Mesodermal cell (in vitro differentiated cells): ENCODE measurements at regions not wholly inside any gene's neighbourhood (a gene's known extent, or its start where the extent isn't known, plus 50 kb on each side); places are given as distances from the start of the nearest gene placed in this dataset.
"Not testable (repeated sequence)": the region's sequence is repeated elsewhere in the genome, so short reads cannot be mapped to it uniquely, and the experiment has no call there.

Source experiments
- H3K27ac ChIP-seq: 2 replicates; pipeline ENCODE4 v1.7.0; 2013; ENCODE audit warnings: mild to moderate bottlenecking, low read depth, low read length, moderate library complexity; ENCODE audit not compliant: severe bottlenecking
- H3K36me3 ChIP-seq: 2 replicates; pipeline ENCODE4 v1.7.1; 2013; ENCODE audit warnings: mild to moderate bottlenecking, low read length, moderate library complexity; ENCODE audit not compliant: control insufficient read depth, insufficient read depth
- H3K4me1 ChIP-seq: one replicate; pipeline ENCODE4 v1.7.1; 2013; ENCODE audit warnings: mild to moderate bottlenecking, low read length; ENCODE audit not compliant: insufficient read depth, control insufficient read depth, poor library complexity, severe bottlenecking
- H3K4me3 ChIP-seq: 2 replicates; pipeline ENCODE4 v1.7.0; 2013; ENCODE audit warnings: low read length, control low read depth, mild to moderate bottlenecking; ENCODE audit not compliant: insufficient read depth, poor library complexity, severe bottlenecking; ENCODE audit errors: extremely low read depth
- H3K9me3 ChIP-seq: 2 replicates; pipeline ENCODE4 v1.7.1; 2013; ENCODE audit warnings: mild to moderate bottlenecking, low read length, moderate library complexity; ENCODE audit not compliant: control insufficient read depth
- WGBS, 2 experiments: methylation state at CpG; one replicate each; pipeline ENCODE4 v1.1.5; 2013; ENCODE audit warnings: missing lambda C conversion rate in 2 of 2; ENCODE audit not compliant: insufficient coverage in 2 of 2; 5-methylcytosine and 5-hydroxymethylcytosine counted together

DNA sequence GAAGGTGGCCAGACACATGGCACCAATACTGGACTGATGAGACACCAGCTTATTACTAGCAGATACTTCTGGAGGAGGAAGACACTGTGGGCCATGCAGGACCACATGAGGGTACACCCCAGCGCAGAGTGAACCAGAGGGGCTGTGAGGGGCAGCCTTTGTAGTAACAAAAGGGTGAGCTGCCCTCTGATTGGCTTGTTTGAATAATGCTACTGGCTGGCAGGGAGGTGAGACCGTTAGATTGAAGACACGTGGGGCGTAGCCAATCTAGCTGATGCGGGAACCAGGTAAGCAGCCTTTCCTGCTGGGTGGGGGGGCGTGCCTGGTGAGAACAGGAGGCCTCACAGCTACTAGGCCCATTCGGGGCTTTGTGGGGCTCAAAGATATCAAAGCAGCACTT, 102.8 kb upstream of the SEC14L1 start:
- Histone ChIP-seq H3K4me3 (no peak overlapping the region), H3K36me3 (no peaks in the 10 kb centered on the region), H3K27ac (no peak overlapping the region), H3K9me3 (no peaks in the 10 kb centered on the region), H3K4me1 (no peaks in the 10 kb centered on the region)
- 86 to 88% methylated on average over 4 to 6 of the region's 7 CpGs for WGBS, 2 experiments

DNA sequence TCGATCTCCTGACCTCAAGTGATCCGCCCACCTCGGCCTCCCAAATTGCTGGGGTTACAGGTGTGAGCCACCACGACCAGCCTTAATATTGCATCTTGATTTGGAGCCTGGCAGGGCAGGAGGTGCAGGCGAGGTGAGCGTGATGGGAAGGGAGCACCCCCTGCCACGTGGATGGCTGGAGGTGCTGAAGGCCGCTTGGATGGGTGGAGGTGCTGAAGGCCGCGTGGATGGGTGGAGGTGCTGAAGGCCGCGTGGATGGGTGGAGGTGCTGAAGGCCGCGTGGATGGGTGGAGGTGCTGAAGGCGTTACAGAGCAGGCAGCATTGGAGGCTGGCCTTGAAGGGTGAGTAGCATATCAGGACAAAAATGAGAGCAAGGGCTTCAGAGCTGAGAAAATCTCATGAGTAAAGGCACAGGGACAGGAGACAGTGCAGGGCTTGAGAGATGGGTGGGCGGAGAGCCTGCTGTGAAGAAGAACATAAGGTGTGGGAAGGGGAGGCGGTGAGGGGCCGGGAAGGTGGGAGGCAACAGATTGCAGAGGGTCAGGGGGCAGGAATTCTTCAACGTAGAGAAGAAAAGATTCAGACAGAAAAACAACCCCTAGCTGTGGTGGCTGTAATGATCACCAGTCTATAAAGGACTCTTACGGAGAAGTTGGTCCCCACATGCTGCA, 101.7 kb upstream of the SEC14L1 start:
- no peaks in the 10 kb centered on the region for H3K36me3 ChIP-seq
- 84 to 90% methylated on average over 12 to 20 of the region's 20 CpGs for WGBS, 2 experiments
- no peaks in the 10 kb centered on the region for H3K9me3 ChIP-seq
- no peak overlapping the region for H3K4me3 ChIP-seq
- no peaks in the 10 kb centered on the region for H3K4me1 ChIP-seq
- no peak overlapping the region for H3K27ac ChIP-seq

DNA sequence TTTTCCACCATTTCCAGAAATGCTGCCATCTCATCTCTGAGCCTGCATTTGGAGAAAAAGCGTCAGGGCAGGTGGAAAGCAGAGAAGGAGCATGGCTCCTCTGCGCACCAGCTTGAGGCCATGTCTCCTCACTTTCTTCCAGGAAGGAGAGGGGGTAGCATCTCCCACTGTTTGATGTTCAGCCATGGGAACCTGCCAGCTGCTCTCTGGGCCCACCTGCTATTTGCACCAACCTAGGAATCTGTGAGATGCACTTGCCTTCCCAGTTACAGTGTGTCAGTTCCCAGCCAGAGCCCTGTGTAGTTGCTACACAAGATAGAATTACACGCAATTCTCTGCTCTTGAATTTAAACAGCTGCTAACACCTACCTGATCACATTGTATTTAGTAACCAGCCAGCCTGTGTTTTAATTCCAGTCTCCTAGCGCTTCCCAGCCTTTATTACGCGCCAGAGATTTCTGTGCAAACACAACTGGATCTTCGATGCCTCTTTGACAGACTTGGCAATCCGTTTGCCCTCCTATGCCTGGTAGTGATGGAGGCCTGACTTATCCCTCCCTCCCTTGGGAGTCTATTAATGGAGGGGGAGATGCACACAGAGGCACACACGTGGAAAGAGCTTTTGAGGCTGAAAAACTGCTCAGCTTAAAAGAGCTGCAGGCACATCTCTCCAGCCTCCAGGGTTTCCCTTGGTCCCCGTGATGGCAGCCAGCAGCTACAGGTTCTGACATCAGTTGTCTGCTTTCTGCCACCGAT, 98.1 kb upstream of the SEC14L1 start:
- Histone ChIP-seq H3K27ac (no peak overlapping the region), H3K4me3 (no peak overlapping the region), H3K36me3 (no peaks in the 10 kb centered on the region), H3K4me1 (no peaks in the 10 kb centered on the region), H3K9me3 (no peaks in the 10 kb centered on the region)
- WGBS, 2 experiments: 81 to 88% methylated on average over 10 to 11 of the region's 11 CpGs

DNA sequence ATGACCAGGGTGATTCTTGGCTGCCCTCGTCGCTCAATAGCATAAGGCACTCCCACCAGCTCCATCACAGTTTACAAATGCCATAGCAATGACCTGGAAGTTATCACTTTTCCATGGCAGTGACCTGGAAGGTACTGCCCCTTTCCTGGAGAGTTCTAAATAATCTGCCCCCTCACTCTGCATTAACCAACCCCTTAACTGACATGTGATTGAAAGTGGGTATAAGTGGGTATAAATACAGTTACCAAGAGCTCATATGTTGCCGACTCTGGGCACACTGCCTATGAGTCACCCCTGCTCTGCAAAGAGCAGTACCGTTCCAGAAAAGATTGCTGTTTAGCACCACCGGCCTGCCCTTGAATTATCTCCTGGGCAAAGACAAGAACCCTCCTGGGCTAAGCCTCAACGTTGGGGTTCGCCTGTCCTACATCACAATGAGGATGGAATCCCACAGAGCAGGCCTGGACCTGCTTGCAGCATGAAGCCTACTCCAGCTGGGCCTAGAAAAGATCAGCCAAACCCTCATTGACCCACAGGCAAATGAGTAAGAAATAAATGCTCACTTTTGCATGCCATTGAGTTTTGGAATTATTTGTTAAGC, 95.2 kb upstream of the SEC14L1 start:
- Histone ChIP-seq H3K4me1 (no peaks in the 10 kb centered on the region), H3K4me3 (no peak overlapping the region), H3K27ac (no peak overlapping the region), H3K9me3 (no peaks in the 10 kb centered on the region), H3K36me3 (no peaks in the 10 kb centered on the region)
- 87 to 91% methylated on average over 7 of the region's 7 CpGs for WGBS, 2 experiments

DNA sequence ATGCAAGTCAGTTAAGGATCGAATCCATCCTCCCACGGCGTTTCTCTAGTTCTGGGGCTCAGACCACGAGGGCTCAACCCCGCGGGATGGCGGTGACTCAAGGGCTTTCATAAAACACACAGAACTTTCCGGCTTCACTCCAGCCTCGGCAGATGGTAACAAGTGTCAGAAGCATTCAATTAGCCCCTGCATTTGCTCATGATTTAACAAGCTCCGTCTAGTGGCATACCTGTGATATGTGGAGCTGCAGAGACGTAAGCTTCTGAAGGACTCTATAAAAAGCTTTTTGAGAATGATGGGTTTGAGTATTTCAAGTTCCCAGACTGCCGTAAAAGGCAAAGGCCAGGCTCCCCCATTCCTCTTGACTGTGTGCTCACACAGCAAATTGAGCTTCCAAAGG, 91.3 kb upstream of the SEC14L1 start:
- no peaks in the 10 kb centered on the region for H3K4me1 ChIP-seq
- H3K36me3 ChIP-seq: no peaks in the 10 kb centered on the region
- WGBS, 2 experiments: 89 to 90% methylated on average over 11 of the region's 12 CpGs
- no peak overlapping the region for H3K4me3 ChIP-seq
- no peak overlapping the region for H3K27ac ChIP-seq
- H3K9me3 ChIP-seq: no peaks in the 10 kb centered on the region

DNA sequence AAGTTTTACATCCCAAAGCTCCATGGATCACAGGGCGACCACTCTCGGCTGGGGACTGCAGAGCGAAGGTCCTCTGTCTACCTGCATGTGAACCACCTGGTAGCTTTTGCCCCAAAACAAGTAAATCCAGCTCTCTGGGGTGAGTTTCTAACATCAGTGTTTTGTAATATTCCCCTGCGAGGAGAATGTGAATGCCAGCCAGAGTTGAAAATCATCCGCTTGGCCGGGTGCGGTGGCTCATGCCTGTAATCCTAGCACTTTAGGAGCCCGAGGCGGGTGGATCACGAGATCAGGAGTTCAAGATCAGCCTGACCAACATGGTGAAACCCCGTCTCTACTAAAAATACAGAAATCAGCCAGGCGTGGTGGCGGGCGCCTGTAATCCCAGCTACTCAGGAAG, 89.9 kb upstream of the SEC14L1 start:
- 93 to 94% methylated on average over 7 to 10 of the region's 14 CpGs for WGBS, 2 experiments
- not testable (repeated sequence) for H3K4me1 ChIP-seq, H3K36me3 ChIP-seq, H3K4me3 ChIP-seq, H3K9me3 ChIP-seq, H3K27ac ChIP-seq

DNA sequence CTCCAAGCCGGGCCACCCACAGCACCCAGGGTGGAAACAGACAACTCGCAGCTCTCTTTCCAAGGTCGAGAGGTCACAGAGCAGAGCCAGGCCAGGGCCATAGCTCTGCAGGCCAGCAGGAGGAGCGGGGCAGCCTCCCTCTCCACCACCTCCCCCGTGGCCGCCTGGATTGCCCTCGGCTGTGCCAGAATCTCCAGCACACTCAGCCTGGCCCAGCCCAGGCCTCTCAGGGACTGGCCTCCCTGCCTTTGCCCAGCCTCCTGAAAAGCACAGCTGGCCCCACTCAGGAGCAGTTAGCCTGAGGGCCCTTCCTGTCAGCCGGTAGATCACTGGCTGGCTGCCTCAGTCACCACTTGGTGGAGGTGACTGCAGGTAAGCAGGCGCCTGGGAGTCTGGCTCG, 85.8 kb upstream of the SEC14L1 start:
- Histone ChIP-seq H3K27ac (no peak overlapping the region), H3K4me1 (no peaks in the 10 kb centered on the region), H3K4me3 (no peak overlapping the region), H3K9me3 (no peaks in the 10 kb centered on the region), H3K36me3 (no peaks in the 10 kb centered on the region)
- 61 to 84% methylated on average over 8 to 10 of the region's 10 CpGs for WGBS, 2 experiments

DNA sequence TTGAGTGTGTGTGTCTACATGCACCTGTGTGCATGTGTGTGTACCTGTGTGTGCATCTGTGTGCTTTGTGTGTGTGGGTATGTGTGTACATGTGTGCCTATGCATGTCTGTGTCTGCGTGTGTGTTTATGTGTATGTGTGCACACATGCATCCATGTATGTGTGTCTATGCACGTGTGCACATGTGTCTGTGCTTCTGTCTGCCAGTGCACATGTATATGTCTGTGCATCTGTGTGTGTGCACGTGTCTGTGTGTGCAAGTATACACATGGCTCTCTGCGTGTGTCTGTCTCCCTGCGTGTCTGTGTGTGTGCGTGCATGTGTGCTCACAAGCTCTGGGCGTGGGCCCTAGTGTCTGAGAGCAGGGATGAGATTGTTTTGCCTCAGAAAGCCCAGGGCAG, 85.3 kb upstream of the SEC14L1 start:
- no peak overlapping the region for H3K27ac ChIP-seq
- H3K4me3 ChIP-seq: no peak overlapping the region
- 86 to 93% methylated on average over 4 to 7 of the region's 7 CpGs for WGBS, 2 experiments

DNA sequence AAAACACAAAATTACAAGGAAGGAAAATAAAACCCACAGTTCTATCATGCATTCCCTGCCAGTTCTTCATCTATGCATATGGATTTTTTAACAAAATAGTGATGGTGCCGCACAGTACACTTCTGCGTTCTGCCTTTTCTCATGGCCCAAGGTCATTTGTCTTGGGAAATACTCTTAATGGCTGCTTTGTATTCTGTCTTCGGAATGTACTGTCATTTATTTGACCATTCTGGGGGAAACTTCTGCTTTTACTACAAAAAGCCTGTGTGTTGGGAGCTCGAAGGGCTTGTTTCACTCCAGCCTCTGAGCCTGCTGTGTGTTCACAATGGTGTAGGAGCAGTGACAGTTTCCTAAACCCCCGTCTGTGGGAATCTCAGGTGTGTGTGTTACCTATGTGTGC, 82.8 kb upstream of the SEC14L1 start:
- Histone ChIP-seq H3K27ac (no peak overlapping the region), H3K36me3 (no peaks in the 10 kb centered on the region), H3K9me3 (no peaks in the 10 kb centered on the region), H3K4me3 (no peak overlapping the region), H3K4me1 (no peaks in the 10 kb centered on the region)
- 80 to 92% methylated on average over 2 to 5 of the region's 5 CpGs for WGBS, 2 experiments

More for the DNA sequence above, 85.3 kb upstream of the SEC14L1 start:
- Histone ChIP-seq H3K9me3 (no peaks in the 10 kb centered on the region), H3K36me3 (no peaks in the 10 kb centered on the region), H3K4me1 (no peaks in the 10 kb centered on the region)

DNA sequence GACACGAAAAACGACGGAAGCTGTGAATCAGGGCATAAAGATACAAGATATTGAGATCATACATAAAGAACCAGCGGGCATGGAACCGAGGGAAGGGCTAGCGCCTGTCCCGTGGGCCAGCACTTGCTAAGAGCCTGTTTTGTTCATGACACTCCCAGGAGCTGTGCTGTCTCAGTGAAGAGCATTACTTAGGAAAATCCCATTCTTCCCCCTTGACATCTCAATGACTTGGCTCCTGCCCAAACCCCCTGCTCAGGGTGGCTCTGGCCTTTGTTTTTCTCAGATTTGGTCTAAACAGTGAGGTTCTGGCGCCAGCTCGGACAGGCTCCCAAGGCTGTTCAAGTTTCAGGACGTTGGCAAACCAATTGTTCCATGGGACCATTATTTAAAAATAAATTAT, 79.1 kb upstream of the SEC14L1 start:
- H3K4me1 ChIP-seq: no peaks in the 10 kb centered on the region
- no peak overlapping the region for H3K4me3 ChIP-seq
- H3K36me3 ChIP-seq: no peaks in the 10 kb centered on the region
- no peak overlapping the region for H3K27ac ChIP-seq
- H3K9me3 ChIP-seq: no peaks in the 10 kb centered on the region
- 86 to 92% methylated on average over 7 to 8 of the region's 10 CpGs for WGBS, 2 experiments

DNA sequence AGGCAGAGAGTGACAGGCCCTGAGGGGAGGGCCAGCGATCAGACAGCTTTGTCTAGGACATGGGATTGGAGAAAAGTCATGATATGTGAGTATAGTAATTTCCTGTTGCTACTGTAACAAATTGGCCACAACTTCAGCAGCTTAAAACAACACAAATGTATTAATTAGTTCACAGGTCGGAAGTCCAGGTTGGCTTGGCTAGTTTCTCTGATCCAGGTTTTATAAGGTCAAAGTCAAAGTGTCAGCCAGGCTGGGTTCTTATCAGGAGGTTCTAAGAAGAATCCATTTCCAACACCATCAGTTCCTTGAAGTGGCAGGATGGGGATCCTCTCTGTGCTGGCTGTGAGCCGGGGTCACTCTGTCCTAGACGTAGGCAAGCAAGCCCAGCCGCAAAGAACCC, 76.2 kb upstream of the SEC14L1 start:
- H3K36me3 ChIP-seq: no peaks in the 10 kb centered on the region
- 91 to 96% methylated on average over 4 of the region's 5 CpGs for WGBS, 2 experiments
- no peaks in the 10 kb centered on the region for H3K9me3 ChIP-seq
- H3K4me1 ChIP-seq: no peaks in the 10 kb centered on the region
- no peak overlapping the region for H3K4me3 ChIP-seq
- H3K27ac ChIP-seq: no peak overlapping the region
